ENCODE measurements at regions not wholly inside any gene's neighbourhood (a gene's known extent, or its start where the extent isn't known, plus 50 kb on each side); places are given as distances from the start of the nearest gene placed in this dataset.

DNA sequence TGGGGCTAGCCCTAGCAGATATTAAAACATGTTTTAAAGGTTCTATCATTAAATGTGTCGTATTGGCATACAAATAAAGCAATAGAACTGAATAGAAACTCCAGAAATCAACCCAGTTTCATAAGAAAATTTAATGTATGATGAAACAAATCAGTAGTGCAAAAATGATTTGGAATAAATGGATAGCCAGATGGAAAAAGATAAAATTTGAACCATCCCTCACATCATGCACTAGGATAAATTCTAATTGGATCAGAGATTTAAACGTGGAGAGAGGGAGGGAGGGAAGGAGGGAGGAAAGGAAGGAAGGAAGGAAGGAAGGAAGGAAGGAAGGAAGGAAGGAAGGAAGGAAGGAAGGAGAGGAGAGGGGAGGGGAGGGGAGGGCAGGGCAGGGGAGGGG lies 235.3 kb downstream of the SEC61B start:
- no peak for TF ChIP-seq EP300 (IDR thresholded peaks at IDR 0.05)
- TF ChIP-seq, protein P1, sequence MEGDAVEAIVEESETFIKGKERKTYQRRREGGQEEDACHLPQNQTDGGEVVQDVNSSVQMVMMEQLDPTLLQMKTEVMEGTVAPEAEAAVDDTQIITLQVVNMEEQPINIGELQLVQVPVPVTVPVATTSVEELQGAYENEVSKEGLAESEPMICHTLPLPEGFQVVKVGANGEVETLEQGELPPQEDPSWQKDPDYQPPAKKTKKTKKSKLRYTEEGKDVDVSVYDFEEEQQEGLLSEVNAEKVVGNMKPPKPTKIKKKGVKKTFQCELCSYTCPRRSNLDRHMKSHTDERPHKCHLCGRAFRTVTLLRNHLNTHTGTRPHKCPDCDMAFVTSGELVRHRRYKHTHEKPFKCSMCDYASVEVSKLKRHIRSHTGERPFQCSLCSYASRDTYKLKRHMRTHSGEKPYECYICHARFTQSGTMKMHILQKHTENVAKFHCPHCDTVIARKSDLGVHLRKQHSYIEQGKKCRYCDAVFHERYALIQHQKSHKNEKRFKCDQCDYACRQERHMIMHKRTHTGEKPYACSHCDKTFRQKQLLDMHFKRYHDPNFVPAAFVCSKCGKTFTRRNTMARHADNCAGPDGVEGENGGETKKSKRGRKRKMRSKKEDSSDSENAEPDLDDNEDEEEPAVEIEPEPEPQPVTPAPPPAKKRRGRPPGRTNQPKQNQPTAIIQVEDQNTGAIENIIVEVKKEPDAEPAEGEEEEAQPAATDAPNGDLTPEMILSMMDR (IDR thresholded peaks at IDR 0.05): no peak
